Femur (tissue), 1 donor: ENCODE measurements at regions not wholly inside any gene's neighbourhood (a gene's known extent, or its start where the extent isn't known, plus 50 kb on each side); places are given as distances from the start of the nearest gene placed in this dataset.

Source experiments
- DNase-seq: peaks from one replicate; pipeline ENCODE4 v3.0.0-alpha.2; 2017

- no peak for DNase-seq
Observed at GRCh38 chr3:40827942-40828688, 303.4 kb downstream of the ZNF621 start.

- no peak for DNase-seq
Observed at GRCh38 chr3:40828741-40829415, 304.1 kb downstream of the ZNF621 start.

- DNase-seq, result no peak
Observed at GRCh38 chr3:40829876-40830275, 305.1 kb downstream of the ZNF621 start.

- DNase-seq, result no peak
Observed at GRCh38 chr3:40837300-40837699, 312.5 kb downstream of the ZNF621 start.

GRCh38 chr3:40841131-40841530, 316.4 kb downstream of the ZNF621 start:
- DNase-seq, result no peak

GRCh38 chr3:40841570-40842109, 316.9 kb downstream of the ZNF621 start:
- DNase-seq, result no peak

- no peak for DNase-seq
Observed at GRCh38 chr3:40842714-40843113, 318.0 kb downstream of the ZNF621 start.

- DNase-seq, result no peak
Observed at GRCh38 chr3:40843208-40843624, 318.5 kb downstream of the ZNF621 start.

- DNase-seq, result no peak
Observed at GRCh38 chr3:40843851-40844548, 319.2 kb downstream of the ZNF621 start.

GRCh38 chr3:40844896-40845295, 320.1 kb downstream of the ZNF621 start:
- DNase-seq, result no peak

- no peak for DNase-seq
Observed at GRCh38 chr3:40845447-40845846, 320.7 kb downstream of the ZNF621 start.

GRCh38 chr3:40845916-40846315, 321.2 kb downstream of the ZNF621 start:
- DNase-seq, result no peak

- DNase-seq, result peak; percentile 32
Observed at GRCh38 chr3:40846451-40846850, 321.7 kb downstream of the ZNF621 start.

GRCh38 chr3:40847551-40847992, 322.8 kb downstream of the ZNF621 start:
- DNase-seq, result peak; percentile 70

- DNase-seq, result no peak
Observed at GRCh38 chr3:40848421-40848820, 323.7 kb downstream of the ZNF621 start.

- DNase-seq, result no peak
Observed at GRCh38 chr3:40850861-40851260, 326.1 kb downstream of the ZNF621 start.

- no peak for DNase-seq
Observed at GRCh38 chr3:40851836-40852235, 327.1 kb downstream of the ZNF621 start.

GRCh38 chr3:40852712-40853111, 328.0 kb downstream of the ZNF621 start:
- no peak for DNase-seq

- DNase-seq, result no peak
Observed at GRCh38 chr3:40853474-40853873, 328.7 kb downstream of the ZNF621 start.

- no peak for DNase-seq
Observed at GRCh38 chr3:40855871-40856270, 331.1 kb downstream of the ZNF621 start.

GRCh38 chr3:40858364-40859115, 333.8 kb downstream of the ZNF621 start:
- DNase-seq, result no peak

GRCh38 chr3:40862946-40863345, 336.4 kb upstream of the CTNNB1 start:
- DNase-seq, result no peak
